Cardiac muscle cell (in vitro differentiated cells and primary cell): ENCODE measurements at regions not wholly inside any gene's neighbourhood (a gene's known extent, or its start where the extent isn't known, plus 50 kb on each side); places are given as distances from the start of the nearest gene placed in this dataset.
"Not testable (repeated sequence)": the region's sequence is repeated elsewhere in the genome, so short reads cannot be mapped to it uniquely, and the experiment has no call there.

Experiments
- DNase-seq, 2 donors: peaks; one replicate each; pipeline versions ENCODE4 v3.0.0 to v3.0.0-alpha.2; 2010 to 2017; ENCODE audit warnings: low read depth in 1 of 2, low spot score in 1 of 2
- H3K27ac ChIP-seq: fragments of 200-600 bp; sonication (generic); 2 replicates; pipeline ENCODE4 v1.5.1; 2016
- H3K27me3 ChIP-seq: fragments of 200-600 bp; sonication (generic); 2 replicates; pipeline ENCODE4 v1.6.0; 2016; ENCODE audit warnings: control low read depth
- H3K36me3 ChIP-seq: fragments of 200-600 bp; sonication (generic); 2 replicates; pipeline ENCODE4 v1.5.1; 2016; ENCODE audit warnings: control low read depth
- H3K4me1 ChIP-seq: fragments of 200-600 bp; sonication (generic); 2 replicates; pipeline ENCODE4 v1.8.1; 2017; ENCODE audit warnings: low read depth, mild to moderate bottlenecking, mixed run types
- H3K4me3 ChIP-seq: fragments of 200-600 bp; sonication (generic); 2 replicates; pipeline ENCODE4 v1.5.1; 2016; ENCODE audit warnings: mild to moderate bottlenecking
- H3K9me3 ChIP-seq: fragments of 200-600 bp; sonication (generic); 2 replicates; pipeline ENCODE4 v1.5.1; 2017; ENCODE audit warnings: low read depth, mild to moderate bottlenecking, control low read depth
- TF ChIP-seq, protein P1 (sequence below): IDR thresholded peaks from 2 replicates; pipeline ENCODE4 v1.5.1; 2012; ENCODE audit warnings: low read depth, mild to moderate bottlenecking, low read length

DNA sequence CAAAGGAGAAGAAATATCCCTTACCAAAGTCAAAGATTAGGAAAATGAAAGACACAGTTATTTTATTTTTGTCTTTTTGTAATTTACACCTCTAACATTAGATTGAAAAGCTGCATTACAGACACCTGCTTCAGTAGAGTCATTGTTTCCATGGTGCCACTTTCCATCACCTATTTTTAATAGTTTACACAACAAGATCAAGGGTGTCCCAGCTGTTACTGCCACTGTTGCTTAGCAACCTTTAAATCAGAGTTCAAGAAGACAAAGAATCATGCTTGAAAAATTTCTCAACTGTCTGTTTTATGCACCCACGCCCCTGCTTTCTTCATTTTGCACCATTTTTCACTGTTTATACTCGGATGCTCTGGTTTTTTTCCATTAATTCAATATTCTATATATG is 668.2 kb upstream of the GJE1 start:
- no peaks in the 10 kb centered on the region for H3K36me3 ChIP-seq
- DNase-seq, result peak in 1 of 2 donors; percentile 70
- H3K27me3 ChIP-seq, result no peaks in the 10 kb centered on the region
- H3K9me3 ChIP-seq, result no peaks in the 10 kb centered on the region
- no peak overlapping the region for H3K4me3 ChIP-seq
- no peak overlapping the region for H3K27ac ChIP-seq
- no peaks in the 10 kb centered on the region for H3K4me1 ChIP-seq
- TF ChIP-seq, protein P1, sequence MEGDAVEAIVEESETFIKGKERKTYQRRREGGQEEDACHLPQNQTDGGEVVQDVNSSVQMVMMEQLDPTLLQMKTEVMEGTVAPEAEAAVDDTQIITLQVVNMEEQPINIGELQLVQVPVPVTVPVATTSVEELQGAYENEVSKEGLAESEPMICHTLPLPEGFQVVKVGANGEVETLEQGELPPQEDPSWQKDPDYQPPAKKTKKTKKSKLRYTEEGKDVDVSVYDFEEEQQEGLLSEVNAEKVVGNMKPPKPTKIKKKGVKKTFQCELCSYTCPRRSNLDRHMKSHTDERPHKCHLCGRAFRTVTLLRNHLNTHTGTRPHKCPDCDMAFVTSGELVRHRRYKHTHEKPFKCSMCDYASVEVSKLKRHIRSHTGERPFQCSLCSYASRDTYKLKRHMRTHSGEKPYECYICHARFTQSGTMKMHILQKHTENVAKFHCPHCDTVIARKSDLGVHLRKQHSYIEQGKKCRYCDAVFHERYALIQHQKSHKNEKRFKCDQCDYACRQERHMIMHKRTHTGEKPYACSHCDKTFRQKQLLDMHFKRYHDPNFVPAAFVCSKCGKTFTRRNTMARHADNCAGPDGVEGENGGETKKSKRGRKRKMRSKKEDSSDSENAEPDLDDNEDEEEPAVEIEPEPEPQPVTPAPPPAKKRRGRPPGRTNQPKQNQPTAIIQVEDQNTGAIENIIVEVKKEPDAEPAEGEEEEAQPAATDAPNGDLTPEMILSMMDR, result no peak

- Histone ChIP-seq H3K27me3 (no peaks in the 10 kb centered on the region), H3K4me1 (no peaks in the 10 kb centered on the region), H3K4me3 (no peak overlapping the region), H3K27ac (no peak overlapping the region), H3K9me3 (no peaks in the 10 kb centered on the region), H3K36me3 (no peaks in the 10 kb centered on the region)
- TF ChIP-seq, protein P1, result no peak
- DNase-seq, result peak in 1 of 2 donors; percentile 78
Observed at GRCh38 chr6:141463237-141463977, 669.3 kb upstream of the GJE1 start.

DNA sequence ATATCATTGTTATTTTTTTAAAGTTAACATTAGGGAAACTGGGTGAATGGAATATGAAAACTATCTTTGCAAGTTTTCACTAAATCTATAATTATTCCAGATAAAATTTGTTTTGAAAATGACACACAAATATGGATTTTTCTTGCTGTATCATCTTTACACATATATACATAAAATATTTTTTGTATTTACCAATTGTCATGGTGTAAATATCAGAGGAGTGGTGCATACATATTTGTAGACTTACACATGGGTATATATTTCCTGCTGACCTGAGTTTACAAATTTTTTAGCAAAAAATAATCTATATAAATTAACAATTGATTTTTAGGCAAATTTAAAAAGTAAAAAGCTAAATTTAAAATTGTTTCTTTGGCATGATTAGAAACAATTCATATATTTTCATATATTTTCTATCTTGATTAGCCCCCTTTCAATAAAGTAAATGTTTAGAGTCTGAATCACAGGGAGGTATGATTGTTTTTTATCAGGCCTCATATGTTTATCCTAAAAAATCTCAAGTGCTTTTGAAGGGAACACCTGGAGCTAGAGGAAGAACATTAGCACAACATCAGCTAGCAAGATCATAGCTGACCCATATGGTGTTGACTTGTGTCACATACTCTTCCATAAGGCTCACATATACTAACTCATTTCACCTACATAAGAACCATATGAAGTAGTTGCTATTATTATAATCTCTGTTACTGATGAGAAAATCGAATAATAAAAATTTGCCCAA is 671.8 kb upstream of the GJE1 start:
- TF ChIP-seq, protein P1, result no peak
- no peak for DNase-seq
- Histone ChIP-seq H3K4me3 (no peak overlapping the region), H3K9me3 (no peaks in the 10 kb centered on the region), H3K36me3 (no peaks in the 10 kb centered on the region), H3K4me1 (no peaks in the 10 kb centered on the region), H3K27ac (no peak overlapping the region), H3K27me3 (no peaks in the 10 kb centered on the region)

- not testable (repeated sequence) for DNase-seq, H3K9me3 ChIP-seq, H3K27me3 ChIP-seq, H3K27ac ChIP-seq, H3K36me3 ChIP-seq, H3K4me3 ChIP-seq, H3K4me1 ChIP-seq
Observed at GRCh38 chr6:141460245-141460644, 672.5 kb upstream of the GJE1 start.

- not testable (repeated sequence) for H3K4me3 ChIP-seq, DNase-seq, H3K27ac ChIP-seq, H3K27me3 ChIP-seq, H3K4me1 ChIP-seq, H3K36me3 ChIP-seq, H3K9me3 ChIP-seq
Observed at GRCh38 chr6:141457984-141458383, 674.7 kb upstream of the GJE1 start.

GRCh38 chr6:141452354-141452686 is 680.4 kb upstream of the GJE1 start:
- no peak for DNase-seq
- Histone ChIP-seq H3K27ac (no peak overlapping the region), H3K9me3 (no peaks in the 10 kb centered on the region), H3K36me3 (no peaks in the 10 kb centered on the region), H3K4me3 (no peak overlapping the region), H3K4me1 (no peaks in the 10 kb centered on the region), H3K27me3 (no peaks in the 10 kb centered on the region)
- TF ChIP-seq, protein P1, result no peak
